OCI-LY3 (cell line): ENCODE measurements at regions not wholly inside any gene's neighbourhood (a gene's known extent, or its start where the extent isn't known, plus 50 kb on each side); places are given as distances from the start of the nearest gene placed in this dataset.

Experiments
- CTCF ChIP-seq: fragments of 200-600, 300-600 bp; sonication (generic); IDR thresholded peaks from 2 replicates; pipeline ENCODE4 v1.5.1; 2014; ENCODE audit warnings: antibody characterized with exemption, low read length, low read depth
- EZH2phosphoT487 ChIP-seq: fragments of 200-600 bp; shearing (Covaris generic); IDR thresholded peaks from 2 replicates; pipeline ENCODE4 v1.6.1; 2018; ENCODE audit warnings: antibody characterized with exemption, mixed run types, low read depth

- TF ChIP-seq CTCF, result no peak
- TF ChIP-seq EZH2phosphoT487, result no peak
These were observed 583.3 kb upstream of the SORCS1 start for GRCh38 chr10:107747851-107748250.
